Liver (tissue), 8 donors: ENCODE measurements at regions not wholly inside any gene's neighbourhood (a gene's known extent, or its start where the extent isn't known, plus 50 kb on each side); places are given as distances from the start of the nearest gene placed in this dataset.

Source experiments
- DNase-seq: peaks from one replicate; pipeline ENCODE4 v3.0.0-alpha.2; 2017; ENCODE audit warnings: low spot score
- H3K27ac ChIP-seq, 2 donors: one replicate each; pipeline ENCODE4 v1.7.0; 2013; ENCODE audit warnings: inconsistent platforms in 2 of 2, low read length in 2 of 2, control low read depth in 1 of 2, low read depth in 1 of 2, mild to moderate bottlenecking in 1 of 2
- H3K27me3 ChIP-seq, 4 donors: one replicate each; pipeline versions ENCODE4 v1.6.1 to v1.7.0; 2013; ENCODE audit warnings: low read length in 3 of 4, inconsistent platforms in 1 of 4, mild to moderate bottlenecking in 1 of 4, moderate library complexity in 1 of 4; ENCODE audit not compliant: control insufficient read depth in 4 of 4, insufficient read depth in 4 of 4
- H3K36me3 ChIP-seq, 4 donors: one replicate each; pipeline versions ENCODE4 v1.6.1 to v1.7.0; 2013; ENCODE audit warnings: low read length in 3 of 4, mild to moderate bottlenecking in 3 of 4, low read depth in 1 of 4, moderate library complexity in 1 of 4; ENCODE audit not compliant: control insufficient read depth in 4 of 4, insufficient read depth in 3 of 4
- H3K4me1 ChIP-seq, 4 donors: one replicate each; pipeline versions ENCODE4 v1.6.1 to v1.7.0; 2013; ENCODE audit warnings: low read length in 3 of 4, mild to moderate bottlenecking in 3 of 4, moderate library complexity in 1 of 4; ENCODE audit not compliant: control insufficient read depth in 4 of 4, insufficient read depth in 4 of 4
- H3K4me3 ChIP-seq, 3 donors: one replicate each; pipeline versions ENCODE4 v1.6.1 to v1.7.0; 2013; ENCODE audit warnings: low read length in 3 of 3, control low read depth in 1 of 3, low read depth in 1 of 3, mild to moderate bottlenecking in 1 of 3
- H3K9ac ChIP-seq, 2 donors: one replicate each; pipeline ENCODE4 v1.7.0; 2013; ENCODE audit warnings: low read length in 2 of 2, mild to moderate bottlenecking in 2 of 2, moderate library complexity in 2 of 2, control low read depth in 1 of 2, low read depth in 1 of 2
- H3K9me3 ChIP-seq, 4 donors: one replicate each; pipeline versions ENCODE4 v1.6.1 to v1.7.0; 2013; ENCODE audit warnings: low read length in 3 of 4; ENCODE audit not compliant: control insufficient read depth in 4 of 4
- FOXA2 ChIP-seq: IDR thresholded peaks from 2 replicates; pipeline ENCODE4 v1.6.1; 2016; ENCODE audit warnings: antibody characterized with exemption
- HNF4G ChIP-seq: IDR thresholded peaks from 2 replicates; pipeline ENCODE4 v1.6.1; 2016; ENCODE audit warnings: antibody characterized with exemption
- JUND ChIP-seq, 2 donors: IDR thresholded peaks; 2 replicates each; pipeline ENCODE4 v1.6.1; 2016; ENCODE audit warnings: antibody characterized with exemption in 2 of 2
- NR2F2 ChIP-seq: IDR thresholded peaks from 2 replicates; pipeline ENCODE4 v1.6.1; 2016; ENCODE audit warnings: antibody characterized with exemption
- RXRA ChIP-seq, 2 donors: IDR thresholded peaks; 2 replicates each; pipeline ENCODE4 v1.6.1; 2017 to 2018; ENCODE audit warnings: antibody characterized with exemption in 2 of 2, mild to moderate bottlenecking in 1 of 2
- SP1 ChIP-seq: IDR thresholded peaks from 2 replicates; pipeline ENCODE4 v1.6.1; 2018; ENCODE audit warnings: antibody characterized with exemption, mild to moderate bottlenecking
- TAF1 ChIP-seq: conservative IDR thresholded peaks from 2 replicates; pipeline ENCODE4 v1.6.1; 2016; ENCODE audit warnings: antibody characterized with exemption, mild to moderate bottlenecking
- WGBS: extraction: QIAGEN DNeasy Blood & Tissue Kit; methylation state at CpG from one replicate; pipeline ENCODE4 v1.1.7; 2013; 5-methylcytosine and 5-hydroxymethylcytosine counted together
- TF ChIP-seq, protein P1 (sequence below): IDR thresholded peaks from 2 replicates; pipeline ENCODE4 v1.6.1; 2016; ENCODE audit warnings: antibody characterized with exemption
- TF ChIP-seq, protein P2 (sequence below): fragments of 150-350 bp; IDR thresholded peaks from 2 replicates; pipeline ENCODE4 v1.5.1; 2017; ENCODE audit warnings: improper control_type of control experiment, low read depth, low read length; ENCODE audit not compliant: missing input control
- TF ChIP-seq, protein P3 (sequence below): IDR thresholded peaks from 2 replicates; pipeline ENCODE4 v1.6.1; 2016; ENCODE audit warnings: antibody characterized with exemption
- TF ChIP-seq, protein P4 (sequence below): IDR thresholded peaks from 2 replicates; pipeline ENCODE4 v1.6.1; 2016; ENCODE audit warnings: antibody characterized with exemption, mild to moderate bottlenecking
- TF ChIP-seq, protein P5 (sequence below): IDR thresholded peaks from 2 replicates; pipeline ENCODE4 v1.6.1; 2016; ENCODE audit warnings: antibody characterized with exemption
- donor health status: healthy.
- donor health status: healthy.
- donor health status: healthy.
- donor health status: healthy.
- donor health status: healthy.

DNA sequence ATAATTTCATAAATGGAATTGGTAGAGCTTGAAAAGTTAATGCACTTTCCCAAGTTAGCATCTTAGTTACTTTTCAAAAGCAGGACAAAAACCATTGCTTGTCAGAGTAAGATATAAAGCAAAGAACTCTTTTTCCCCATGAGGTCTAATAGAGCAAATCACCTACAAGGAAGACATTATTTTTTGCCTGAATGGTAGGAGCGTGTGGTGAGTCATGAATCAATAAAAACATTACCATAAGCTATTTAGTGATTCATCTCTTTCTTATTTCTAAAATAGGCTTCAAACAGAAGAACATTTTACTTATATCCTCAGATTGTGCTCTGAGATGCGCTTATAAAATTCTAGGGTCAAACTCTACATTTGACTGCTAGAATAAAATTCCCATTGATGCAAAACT is 109.4 kb upstream of the GPRIN3 start:
- DNase-seq, result no peak
- TF ChIP-seq HNF4G, result no peak
- TF ChIP-seq FOXA2, result no peak
- Histone ChIP-seq H3K27ac (no peak overlapping the region), H3K36me3 (no peaks in the 10 kb centered on the region), H3K9ac (no peak overlapping the region), H3K27me3 (no peaks in the 10 kb centered on the region), H3K4me1 (no peaks in the 10 kb centered on the region), H3K4me3 (no peak overlapping the region), H3K9me3 (no peaks in the 10 kb centered on the region)
- 90% methylated on average over 2 of the region's 2 CpGs for WGBS

DNA sequence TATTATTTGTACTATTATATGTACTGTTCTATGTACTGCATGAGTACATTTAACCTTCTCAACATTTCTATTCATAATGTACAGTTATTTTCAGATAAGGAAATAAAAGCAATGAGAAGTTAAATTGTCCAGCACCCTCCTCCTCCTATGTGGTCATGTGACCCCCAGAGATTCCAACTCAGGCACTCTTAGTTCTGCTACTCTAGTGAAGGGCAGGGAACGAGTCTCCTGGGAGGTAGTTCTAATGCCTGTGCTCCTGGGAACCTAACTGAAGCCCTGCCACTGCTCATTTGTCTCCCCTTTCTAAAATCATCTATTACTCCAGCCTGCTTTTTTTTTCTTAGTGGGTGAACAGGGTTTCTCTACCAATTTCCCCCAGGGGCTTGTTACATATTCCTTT is 105.9 kb upstream of the GPRIN3 start:
- Histone ChIP-seq H3K9me3 (no peaks in the 10 kb centered on the region), H3K9ac (no peak overlapping the region), H3K4me3 (no peak overlapping the region), H3K27ac (no peak overlapping the region), H3K4me1 (no peaks in the 10 kb centered on the region), H3K36me3 (no peaks in the 10 kb centered on the region), H3K27me3 (no peaks in the 10 kb centered on the region)
- TF ChIP-seq SP1 (no peak), NR2F2 (no peak), FOXA2 (no peak), JUND (IDR thresholded peaks at IDR 0.05) (no peak), TAF1 (no peak), RXRA (IDR thresholded peaks at IDR 0.05) (no peak)
- TF ChIP-seq, protein P1, sequence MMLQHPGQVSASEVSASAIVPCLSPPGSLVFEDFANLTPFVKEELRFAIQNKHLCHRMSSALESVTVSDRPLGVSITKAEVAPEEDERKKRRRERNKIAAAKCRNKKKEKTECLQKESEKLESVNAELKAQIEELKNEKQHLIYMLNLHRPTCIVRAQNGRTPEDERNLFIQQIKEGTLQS, result no peak
- TF ChIP-seq, protein P2, sequence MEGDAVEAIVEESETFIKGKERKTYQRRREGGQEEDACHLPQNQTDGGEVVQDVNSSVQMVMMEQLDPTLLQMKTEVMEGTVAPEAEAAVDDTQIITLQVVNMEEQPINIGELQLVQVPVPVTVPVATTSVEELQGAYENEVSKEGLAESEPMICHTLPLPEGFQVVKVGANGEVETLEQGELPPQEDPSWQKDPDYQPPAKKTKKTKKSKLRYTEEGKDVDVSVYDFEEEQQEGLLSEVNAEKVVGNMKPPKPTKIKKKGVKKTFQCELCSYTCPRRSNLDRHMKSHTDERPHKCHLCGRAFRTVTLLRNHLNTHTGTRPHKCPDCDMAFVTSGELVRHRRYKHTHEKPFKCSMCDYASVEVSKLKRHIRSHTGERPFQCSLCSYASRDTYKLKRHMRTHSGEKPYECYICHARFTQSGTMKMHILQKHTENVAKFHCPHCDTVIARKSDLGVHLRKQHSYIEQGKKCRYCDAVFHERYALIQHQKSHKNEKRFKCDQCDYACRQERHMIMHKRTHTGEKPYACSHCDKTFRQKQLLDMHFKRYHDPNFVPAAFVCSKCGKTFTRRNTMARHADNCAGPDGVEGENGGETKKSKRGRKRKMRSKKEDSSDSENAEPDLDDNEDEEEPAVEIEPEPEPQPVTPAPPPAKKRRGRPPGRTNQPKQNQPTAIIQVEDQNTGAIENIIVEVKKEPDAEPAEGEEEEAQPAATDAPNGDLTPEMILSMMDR, result no peak
- TF ChIP-seq, protein P3, sequence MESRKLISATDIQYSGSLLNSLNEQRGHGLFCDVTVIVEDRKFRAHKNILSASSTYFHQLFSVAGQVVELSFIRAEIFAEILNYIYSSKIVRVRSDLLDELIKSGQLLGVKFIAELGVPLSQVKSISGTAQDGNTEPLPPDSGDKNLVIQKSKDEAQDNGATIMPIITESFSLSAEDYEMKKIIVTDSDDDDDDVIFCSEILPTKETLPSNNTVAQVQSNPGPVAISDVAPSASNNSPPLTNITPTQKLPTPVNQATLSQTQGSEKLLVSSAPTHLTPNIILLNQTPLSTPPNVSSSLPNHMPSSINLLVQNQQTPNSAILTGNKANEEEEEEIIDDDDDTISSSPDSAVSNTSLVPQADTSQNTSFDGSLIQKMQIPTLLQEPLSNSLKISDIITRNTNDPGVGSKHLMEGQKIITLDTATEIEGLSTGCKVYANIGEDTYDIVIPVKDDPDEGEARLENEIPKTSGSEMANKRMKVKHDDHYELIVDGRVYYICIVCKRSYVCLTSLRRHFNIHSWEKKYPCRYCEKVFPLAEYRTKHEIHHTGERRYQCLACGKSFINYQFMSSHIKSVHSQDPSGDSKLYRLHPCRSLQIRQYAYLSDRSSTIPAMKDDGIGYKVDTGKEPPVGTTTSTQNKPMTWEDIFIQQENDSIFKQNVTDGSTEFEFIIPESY, result no peak
- TF ChIP-seq, protein P4, sequence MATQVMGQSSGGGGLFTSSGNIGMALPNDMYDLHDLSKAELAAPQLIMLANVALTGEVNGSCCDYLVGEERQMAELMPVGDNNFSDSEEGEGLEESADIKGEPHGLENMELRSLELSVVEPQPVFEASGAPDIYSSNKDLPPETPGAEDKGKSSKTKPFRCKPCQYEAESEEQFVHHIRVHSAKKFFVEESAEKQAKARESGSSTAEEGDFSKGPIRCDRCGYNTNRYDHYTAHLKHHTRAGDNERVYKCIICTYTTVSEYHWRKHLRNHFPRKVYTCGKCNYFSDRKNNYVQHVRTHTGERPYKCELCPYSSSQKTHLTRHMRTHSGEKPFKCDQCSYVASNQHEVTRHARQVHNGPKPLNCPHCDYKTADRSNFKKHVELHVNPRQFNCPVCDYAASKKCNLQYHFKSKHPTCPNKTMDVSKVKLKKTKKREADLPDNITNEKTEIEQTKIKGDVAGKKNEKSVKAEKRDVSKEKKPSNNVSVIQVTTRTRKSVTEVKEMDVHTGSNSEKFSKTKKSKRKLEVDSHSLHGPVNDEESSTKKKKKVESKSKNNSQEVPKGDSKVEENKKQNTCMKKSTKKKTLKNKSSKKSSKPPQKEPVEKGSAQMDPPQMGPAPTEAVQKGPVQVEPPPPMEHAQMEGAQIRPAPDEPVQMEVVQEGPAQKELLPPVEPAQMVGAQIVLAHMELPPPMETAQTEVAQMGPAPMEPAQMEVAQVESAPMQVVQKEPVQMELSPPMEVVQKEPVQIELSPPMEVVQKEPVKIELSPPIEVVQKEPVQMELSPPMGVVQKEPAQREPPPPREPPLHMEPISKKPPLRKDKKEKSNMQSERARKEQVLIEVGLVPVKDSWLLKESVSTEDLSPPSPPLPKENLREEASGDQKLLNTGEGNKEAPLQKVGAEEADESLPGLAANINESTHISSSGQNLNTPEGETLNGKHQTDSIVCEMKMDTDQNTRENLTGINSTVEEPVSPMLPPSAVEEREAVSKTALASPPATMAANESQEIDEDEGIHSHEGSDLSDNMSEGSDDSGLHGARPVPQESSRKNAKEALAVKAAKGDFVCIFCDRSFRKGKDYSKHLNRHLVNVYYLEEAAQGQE, result no peak
- TF ChIP-seq, protein P5, sequence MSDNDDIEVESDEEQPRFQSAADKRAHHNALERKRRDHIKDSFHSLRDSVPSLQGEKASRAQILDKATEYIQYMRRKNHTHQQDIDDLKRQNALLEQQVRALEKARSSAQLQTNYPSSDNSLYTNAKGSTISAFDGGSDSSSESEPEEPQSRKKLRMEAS, result no peak
- no peak for DNase-seq
- 86% methylated on average over 1 of the region's 1 CpG for WGBS
